GM19239 (cell line): ENCODE measurements at regions not wholly inside any gene's neighbourhood (a gene's known extent, or its start where the extent isn't known, plus 50 kb on each side); places are given as distances from the start of the nearest gene placed in this dataset.
A peak's percentile ranks its signal among the peaks of the same experiment; 100 is the strongest.
"Not testable (repeated sequence)": the region's sequence is repeated elsewhere in the genome, so short reads cannot be mapped to it uniquely, and the experiment has no call there.

Experiments used
- DNase-seq: peaks from one replicate; pipeline ENCODE4 v3.0.0; 2011; ENCODE audit warnings: low spot score; ENCODE audit not compliant: insufficient read length
- FAIRE-seq: peaks from 2 replicates; lab custom pipeline; 2011; peaks lifted over from hg19 to GRCh38; lab: Jason Lieb, UNC

GRCh38 chr5:98309785-98310598, 463.5 kb upstream of the RGMB start:
- peak; percentile 71 for FAIRE-seq

GRCh38 chr5:98314292-98314691, 459.2 kb upstream of the RGMB start:
- DNase-seq (no peak), FAIRE-seq (no peak)

More at GRCh38 chr5:98309785-98310598, 463.5 kb upstream of the RGMB start:
- DNase-seq = peak; percentile 1

GRCh38 chr5:98318386-98318785, 455.1 kb upstream of the RGMB start:
- no peak for DNase-seq
- FAIRE-seq = no peak

DNA sequence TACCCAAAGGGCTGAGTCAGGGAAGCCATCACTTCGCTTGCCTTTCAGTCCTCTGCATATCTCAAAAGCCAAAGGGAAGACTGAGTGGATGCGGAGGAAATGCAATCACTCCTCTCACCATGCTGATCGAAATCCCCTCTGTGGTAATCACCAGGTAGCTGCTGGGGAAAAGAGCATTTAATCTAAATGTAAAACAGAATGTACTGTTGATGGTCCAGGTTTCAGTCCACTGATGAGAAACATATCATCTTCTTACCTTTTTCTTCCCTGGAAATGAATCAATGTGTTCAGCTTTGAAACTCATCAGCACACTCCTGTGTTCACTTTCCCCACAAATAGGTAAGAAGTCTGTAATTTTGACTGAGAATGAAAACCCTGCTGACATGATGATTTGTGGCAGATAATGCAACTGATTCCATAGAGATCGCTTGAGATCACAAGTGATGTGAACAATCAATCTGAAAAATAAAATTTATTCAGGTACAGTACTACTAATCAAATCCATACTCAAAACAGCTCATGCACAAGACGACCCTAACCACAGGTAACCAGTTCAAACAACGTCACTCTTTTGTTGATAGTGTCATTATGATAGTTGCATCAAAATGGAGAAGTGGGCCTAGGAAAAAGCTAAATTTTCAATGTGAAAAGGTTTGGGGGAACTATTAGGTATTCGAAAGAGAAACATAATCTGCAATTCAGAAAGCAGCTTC, 454.0 kb upstream of the RGMB start:
- no peak for DNase-seq
- FAIRE-seq = no peak

GRCh38 chr5:98320343-98320742, 453.1 kb upstream of the RGMB start:
- DNase-seq (no peak), FAIRE-seq (no peak)

- FAIRE-seq = no peak
- no peak for DNase-seq
Observed at GRCh38 chr5:98321361-98321760, 452.1 kb upstream of the RGMB start.

DNA sequence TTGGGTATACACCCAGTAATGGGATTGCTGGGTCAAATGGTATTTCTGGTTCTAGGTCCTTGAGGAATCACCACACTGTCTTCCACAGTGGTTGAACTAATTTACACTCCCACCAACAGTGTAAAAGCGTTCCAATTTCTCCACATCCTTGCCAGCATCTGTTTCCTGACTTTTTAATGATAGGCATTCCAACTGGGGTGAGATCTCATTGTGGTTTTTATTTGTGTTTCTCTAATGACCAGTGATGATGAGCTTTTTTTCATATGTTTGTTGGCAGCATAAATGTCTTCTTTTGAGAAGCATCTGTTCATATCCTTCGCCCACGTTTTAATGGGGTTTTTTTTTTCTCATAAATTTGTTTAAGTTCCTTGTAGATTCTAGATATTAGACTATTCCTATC, 448.3 kb upstream of the RGMB start:
- not testable (repeated sequence) for DNase-seq, FAIRE-seq

GRCh38 chr5:98328015-98328414, 445.4 kb upstream of the RGMB start:
- FAIRE-seq (no peak), DNase-seq (no peak)

DNA sequence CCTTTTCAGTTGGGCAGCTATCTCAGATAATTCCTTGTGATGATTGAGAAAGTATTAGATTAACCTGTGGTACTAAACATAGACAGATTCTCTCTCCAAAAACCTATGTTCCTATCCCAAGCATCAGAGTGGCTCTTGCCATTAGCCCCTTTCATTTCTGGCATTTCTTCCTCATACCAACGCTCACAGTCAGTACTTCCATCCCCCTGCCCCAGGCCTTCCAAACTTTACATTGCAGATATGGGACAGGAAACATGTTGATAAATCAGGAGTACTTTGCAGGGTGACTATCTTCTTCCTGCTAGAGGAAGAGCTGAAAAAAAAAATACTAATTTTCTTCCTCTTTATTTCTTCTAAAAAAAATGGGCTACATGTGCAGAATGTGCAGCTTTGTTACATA, 442.6 kb upstream of the RGMB start:
- DNase-seq (no peak), FAIRE-seq (no peak)

GRCh38 chr5:98333921-98334320, 439.5 kb upstream of the RGMB start:
- FAIRE-seq (no peak), DNase-seq (no peak)

- DNase-seq = no peak
- no peak for FAIRE-seq
Observed at GRCh38 chr5:98334946-98335345, 438.5 kb upstream of the RGMB start.

GRCh38 chr5:98339141-98339848, 434.2 kb upstream of the RGMB start:
- DNase-seq = no peak
- no peak for FAIRE-seq

- no peak for FAIRE-seq
- no peak for DNase-seq
Observed at GRCh38 chr5:98341038-98342032, 432.1 kb upstream of the RGMB start.

GRCh38 chr5:98342958-98343660, 430.4 kb upstream of the RGMB start:
- not testable (repeated sequence) for DNase-seq

DNA sequence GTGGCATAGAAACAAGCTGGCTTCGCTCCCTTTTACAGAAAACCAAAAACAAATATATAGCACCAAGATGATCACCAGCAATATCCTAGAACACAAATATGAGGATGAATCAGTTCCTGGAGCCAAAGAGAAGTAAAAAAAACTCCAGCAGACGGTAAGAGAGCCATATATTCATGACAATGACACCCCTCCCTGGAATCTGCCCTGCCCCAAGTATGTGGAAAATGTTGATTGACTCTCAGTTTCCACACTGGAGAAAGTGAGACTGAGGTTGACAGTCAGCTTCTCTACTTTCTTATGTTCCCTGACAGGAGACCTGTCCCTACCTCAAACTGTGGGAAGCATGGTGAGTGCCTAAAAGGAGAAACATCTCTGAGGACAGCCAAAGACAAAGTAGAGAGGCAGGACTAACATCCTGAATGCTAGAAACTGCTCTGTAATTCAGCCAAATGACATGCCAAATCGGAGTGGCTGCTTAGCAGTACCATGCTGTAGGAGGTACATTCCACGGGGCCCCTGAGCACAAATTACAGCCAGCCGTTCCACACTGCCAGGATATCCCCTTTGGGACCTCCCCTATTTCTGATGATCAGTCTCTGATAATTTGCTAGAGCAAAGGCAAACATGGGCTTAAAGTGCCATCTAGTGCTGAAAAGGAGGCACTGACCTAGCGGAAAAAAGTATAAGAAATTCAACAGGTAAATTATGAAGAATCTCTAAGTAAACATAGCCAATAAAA, 424.0 kb upstream of the RGMB start:
- DNase-seq = no peak
- FAIRE-seq = no peak

More at GRCh38 chr5:98342958-98343660, 430.4 kb upstream of the RGMB start:
- not testable (repeated sequence) for FAIRE-seq

DNA sequence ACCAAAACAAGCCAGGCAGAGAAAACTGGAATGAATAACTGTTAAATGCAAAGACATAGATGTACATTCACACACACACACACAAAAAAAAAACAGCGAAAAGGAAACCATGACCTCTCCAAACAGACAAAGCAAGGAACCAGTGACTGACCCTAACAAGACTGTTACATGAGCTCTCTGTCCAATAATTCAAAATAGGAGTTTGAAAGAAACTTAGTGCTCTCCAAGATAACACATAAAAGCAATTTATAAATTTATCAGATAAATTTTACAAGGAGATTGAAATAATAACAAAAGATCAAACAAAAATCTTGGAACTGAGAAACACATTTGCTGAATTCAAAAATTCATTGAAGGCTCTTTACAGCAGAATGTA, 423.5 kb upstream of the RGMB start:
- DNase-seq (no peak), FAIRE-seq (no peak)

GRCh38 chr5:98354922-98355321, 418.5 kb upstream of the RGMB start:
- no peak for FAIRE-seq
- DNase-seq = no peak

GRCh38 chr5:98360548-98360947, 412.9 kb upstream of the RGMB start:
- DNase-seq (no peak), FAIRE-seq (no peak)

DNA sequence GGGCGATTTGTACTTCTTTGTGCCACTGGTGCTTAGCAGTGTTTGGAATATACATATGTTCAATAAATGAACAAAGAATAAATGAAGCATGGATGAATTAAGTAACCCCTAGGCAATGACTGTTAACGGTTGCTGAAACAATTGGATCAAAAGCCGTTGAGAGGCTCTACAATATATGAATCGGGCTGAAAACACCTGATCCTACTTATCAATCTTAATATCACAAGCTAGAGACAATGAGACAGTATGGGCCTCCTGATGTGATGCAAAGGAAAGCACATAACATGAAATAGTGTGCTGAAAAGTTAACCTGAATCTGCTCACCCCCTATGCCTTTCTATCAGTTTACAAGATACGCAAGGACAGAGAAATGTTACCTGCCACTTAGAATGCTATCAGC, 410.3 kb upstream of the RGMB start:
- no peak for DNase-seq

More for the DNA sequence above, 410.3 kb upstream of the RGMB start:
- no peak for FAIRE-seq
